Omental fat pad (tissue), 3 donors: ENCODE measurements at regions not wholly inside any gene's neighbourhood (a gene's known extent, or its start where the extent isn't known, plus 50 kb on each side); places are given as distances from the start of the nearest gene placed in this dataset.

Experiments used
- ATAC-seq: fragments of 150-250 bp; one replicate; pipeline ENCODE4 v1.9.1; 2016; ENCODE audit warnings: mild to moderate bottlenecking, moderate library complexity; ENCODE audit not compliant: low FRiP score
- DNase-seq: peaks from one replicate; pipeline ENCODE4 v3.0.0-alpha.2; 2019; ENCODE audit warnings: low spot score
- CTCF ChIP-seq, 3 donors: fragments of 450-650 bp; IDR thresholded peaks; one replicate each; pipeline ENCODE4 v1.5.1; 2016 to 2017; ENCODE audit warnings: antibody characterized with exemption in 3 of 3, mild to moderate bottlenecking in 3 of 3, moderate library complexity in 2 of 3

GRCh38 chr2:6627316-6627715, 238.4 kb downstream of the CMPK2 start:
- no peak for DNase-seq
- no peak for ATAC-seq
- TF ChIP-seq CTCF (IDR thresholded peaks at IDR 0.05): no peak

GRCh38 chr2:6630209-6630608, 235.5 kb downstream of the CMPK2 start:
- TF ChIP-seq CTCF (IDR thresholded peaks at IDR 0.05): no peak
- ATAC-seq: no peak
- DNase-seq: no peak

- DNase-seq: no peak
- ATAC-seq: no peak
- no peak for TF ChIP-seq CTCF (IDR thresholded peaks at IDR 0.05)
These were observed 230.4 kb downstream of the CMPK2 start for GRCh38 chr2:6635296-6635695.

GRCh38 chr2:6637330-6637729, 228.4 kb downstream of the CMPK2 start:
- ATAC-seq: no peak
- no peak for DNase-seq
- TF ChIP-seq CTCF (IDR thresholded peaks at IDR 0.05): no peak

GRCh38 chr2:6639929-6640620, 225.6 kb downstream of the CMPK2 start:
- no peak for TF ChIP-seq CTCF (IDR thresholded peaks at IDR 0.05)
- no peak for ATAC-seq
- no peak for DNase-seq

- ATAC-seq: no peak
- no peak for TF ChIP-seq CTCF (IDR thresholded peaks at IDR 0.05)
These were observed 225.1 kb downstream of the CMPK2 start for GRCh38 chr2:6640621-6641015.

GRCh38 chr2:6641956-6642355, 223.8 kb downstream of the CMPK2 start:
- TF ChIP-seq CTCF (IDR thresholded peaks at IDR 0.05): no peak
- DNase-seq (no peak), ATAC-seq (no peak)

More at GRCh38 chr2:6640621-6641015, 225.1 kb downstream of the CMPK2 start:
- DNase-seq: no peak
